SK-N-SH (cell line): ENCODE measurements at regions not wholly inside any gene's neighbourhood (a gene's known extent, or its start where the extent isn't known, plus 50 kb on each side); places are given as distances from the start of the nearest gene placed in this dataset.

Experiments
- CTCF ChIA-PET: fragments of 300-600, 350-600 bp; formaldehyde crosslinking; extraction: SDS; loops from one replicate; lab custom pipeline; 2021; lab: Yijun Ruan, JAX
- POLR2A ChIA-PET: fragments of 350-600 bp; sonication (Branson Sonifier 250); formaldehyde crosslinking; extraction: SDS; loops from one replicate; lab custom pipeline; 2020; ENCODE audit warnings: antibody characterized with exemption, inconsistent platforms; lab: Yijun Ruan, JAX
- DNase-seq: peaks from one replicate; pipeline ENCODE4 v3.0.0; 2012
- H2AFZ ChIP-seq: fragments of 200-600 bp; sonication (generic); 2 replicates; pipeline ENCODE4 v1.8.1; 2016; ENCODE audit warnings: antibody characterized with exemption, mild to moderate bottlenecking, low read depth
- H3F3A ChIP-seq: fragments of 200-600 bp; sonication (generic); replicated peaks from 2 replicates; pipeline ENCODE3; 2016; ENCODE audit warnings: antibody characterized with exemption, mild to moderate bottlenecking; ENCODE audit not compliant: insufficient read depth
- H3K27ac ChIP-seq, 2 experiments: fragments of 200-500 bp in 1 of 2; fragments of 200-600 bp in 1 of 2; sonication (Bioruptor generic) in 1 of 2; sonication (generic), shearing (Covaris generic) in 1 of 2; 2 replicates each; pipeline versions ENCODE4 v1.5.1 to v1.6.1; 2014 to 2016; ENCODE audit warnings: low read depth in 2 of 2, inconsistent platforms in 1 of 2, low read length in 1 of 2, mild to moderate bottlenecking in 1 of 2, mixed read lengths in 1 of 2
- H3K27me3 ChIP-seq: fragments of 200-600 bp; sonication (generic), shearing (Covaris generic); 2 replicates; pipeline ENCODE4 v1.6.1; 2016; ENCODE audit warnings: mixed run types; ENCODE audit not compliant: insufficient read depth
- H3K36me3 ChIP-seq, 2 experiments: fragments of 200-500 bp in 1 of 2; fragments of 200-600 bp in 1 of 2; sonication (Bioruptor generic) in 1 of 2; sonication (generic) in 1 of 2; replicated peaks in 1 of 2; 2 replicates each; pipeline versions ENCODE3 to v1.5.1; 2014 to 2016; ENCODE audit warnings: low read length in 1 of 2, mild to moderate bottlenecking in 1 of 2; ENCODE audit not compliant: insufficient read depth in 2 of 2, control insufficient read depth in 1 of 2
- H3K4me1 ChIP-seq, 2 experiments: fragments of 200-500 bp in 1 of 2; fragments of 200-600 bp in 1 of 2; sonication (Bioruptor generic) in 1 of 2; sonication (generic), shearing (Covaris generic) in 1 of 2; 2 replicates each; pipeline versions ENCODE4 v1.5.1 to v1.6.1; 2014 to 2016; ENCODE audit warnings: low read depth in 1 of 2, low read length in 1 of 2, mixed run types in 1 of 2; ENCODE audit not compliant: insufficient read depth in 2 of 2, control insufficient read depth in 1 of 2
- H3K4me2 ChIP-seq: fragments of 200-600 bp; sonication (generic), shearing (Covaris generic); 2 replicates; pipeline ENCODE4 v1.6.1; 2017; ENCODE audit warnings: mixed run types
- H3K4me3 ChIP-seq, 2 experiments: fragments of 200-500 bp in 1 of 2; fragments of 200-600 bp in 1 of 2; sonication (Bioruptor generic) in 1 of 2; sonication (generic), shearing (Covaris generic) in 1 of 2; 2 replicates each; pipeline versions ENCODE4 v1.5.1 to v1.8.1; 2014 to 2016; ENCODE audit warnings: low read depth in 2 of 2, inconsistent platforms in 1 of 2, low read length in 1 of 2, mild to moderate bottlenecking in 1 of 2, mixed read lengths in 1 of 2, moderate library complexity in 1 of 2
- H3K79me2 ChIP-seq: fragments of 200-600 bp; sonication (generic); 2 replicates; pipeline ENCODE4 v1.8.1; 2017; ENCODE audit warnings: mild to moderate bottlenecking; ENCODE audit not compliant: insufficient read depth
- H3K9ac ChIP-seq: fragments of 200-600 bp; sonication (generic); 2 replicates; pipeline ENCODE4 v1.6.1; 2017; ENCODE audit warnings: mixed run types
- H3K9me2 ChIP-seq: fragments of 200-600 bp; sonication (generic); 2 replicates; pipeline ENCODE4 v1.6.1; 2017; ENCODE audit warnings: mixed run types
- H3K9me3 ChIP-seq: fragments of 200-600 bp; sonication (generic); 2 replicates; pipeline ENCODE4 v1.6.1; 2017; ENCODE audit warnings: mixed run types, mild to moderate bottlenecking, moderate library complexity
- H4K20me1 ChIP-seq: fragments of 200-600 bp; sonication (generic); 2 replicates; pipeline ENCODE4 v1.6.1; 2017; ENCODE audit warnings: mild to moderate bottlenecking, mixed run types; ENCODE audit not compliant: insufficient read depth
- ELF1 ChIP-seq: IDR thresholded peaks from 2 replicates; pipeline ENCODE4 v1.4.0; 2012
- EP300 ChIP-seq, 2 experiments: IDR thresholded peaks; 2 replicates each; pipeline versions ENCODE4 v1.4.0 to v1.6.1; 2012; ENCODE audit warnings: borderline replicate concordance in 1 of 2, low read depth in 1 of 2, low read length in 1 of 2
- FOSL2 ChIP-seq: IDR thresholded peaks from 2 replicates; pipeline ENCODE4 v1.4.0; 2012; ENCODE audit warnings: low read depth, mild to moderate bottlenecking, moderate library complexity, borderline replicate concordance
- FOXJ3 ChIP-seq: sonication (generic); formaldehyde crosslinking; IDR thresholded peaks from 2 replicates; pipeline ENCODE4 v1.5.1; 2020; ENCODE audit warnings: mild to moderate bottlenecking, missing genetic modification reagents
- FOXM1 ChIP-seq: IDR thresholded peaks from 2 replicates; pipeline ENCODE4 v1.4.0; 2012; ENCODE audit warnings: low read depth, mild to moderate bottlenecking
- GATA2 ChIP-seq: sonication (generic); formaldehyde crosslinking; IDR thresholded peaks from 2 replicates; pipeline ENCODE4 v1.5.0; 2020; ENCODE audit warnings: mild to moderate bottlenecking, missing genetic modification reagents
- JUND ChIP-seq: IDR thresholded peaks from 2 replicates; pipeline ENCODE4 v1.4.0; 2012
- MEF2A ChIP-seq: IDR thresholded peaks from 2 replicates; pipeline ENCODE4 v1.4.0; 2012; ENCODE audit warnings: low read depth, borderline replicate concordance
- MXI1 ChIP-seq: IDR thresholded peaks from 2 replicates; pipeline ENCODE4 v1.6.1; 2012; ENCODE audit warnings: mild to moderate bottlenecking, low read depth, low read length, improper control_type of control experiment
- POLR2AphosphoS5 ChIP-seq: IDR thresholded peaks from 2 replicates; pipeline ENCODE4 v1.6.1; 2012; ENCODE audit warnings: low read depth, low read length
- RAD21 ChIP-seq: IDR thresholded peaks from 2 replicates; pipeline ENCODE4 v1.6.1; 2012; ENCODE audit warnings: mild to moderate bottlenecking, low read length
- SMC3 ChIP-seq: IDR thresholded peaks from 2 replicates; pipeline ENCODE4 v1.6.1; 2012; ENCODE audit warnings: low read depth, low read length, improper control_type of control experiment
- TEAD4 ChIP-seq: IDR thresholded peaks from 2 replicates; pipeline ENCODE4 v1.4.0; 2012; ENCODE audit warnings: mild to moderate bottlenecking, borderline replicate concordance; ENCODE audit not compliant: insufficient read depth
- YY1 ChIP-seq: IDR thresholded peaks from 2 replicates; pipeline ENCODE4 v1.4.0; 2012; ENCODE audit warnings: low read depth, mild to moderate bottlenecking
- WGBS: methylation state at CpG from one replicate; pipeline ENCODE4 v1.1.6; 2017; ENCODE audit warnings: low lambda C conversion rate; 5-methylcytosine and 5-hydroxymethylcytosine counted together
- TF ChIP-seq, protein P1 (sequence below): IDR thresholded peaks from 2 replicates; pipeline ENCODE4 v1.4.0; 2012; ENCODE audit warnings: low read depth, borderline replicate concordance
- TF ChIP-seq, protein P2 (sequence below): IDR thresholded peaks from 2 replicates; pipeline ENCODE4 v1.4.0; 2012; ENCODE audit warnings: low read depth, borderline replicate concordance
- TF ChIP-seq, protein P3 (sequence below): fragments of 150-350 bp; IDR thresholded peaks from 2 replicates; pipeline ENCODE4 v1.6.1; 2016; ENCODE audit warnings: mild to moderate bottlenecking, low read depth, low read length

- H4K20me1 ChIP-seq = no peaks in the 10 kb centered on the region
- CTCF ChIA-PET = no interaction called here
- H3K27me3 ChIP-seq = no peaks in the 10 kb centered on the region
- no peak overlapping the region for H3K9ac ChIP-seq
- H3K4me1 ChIP-seq = no peaks in the 10 kb centered on the region
- H3K36me3 ChIP-seq = no peaks in the 10 kb centered on the region
- no peak overlapping the region for H3K4me3 ChIP-seq
- no peak for DNase-seq
- POLR2A ChIA-PET = no interaction called here
- H3K9me2 ChIP-seq = no peaks in the 10 kb centered on the region
- H3K79me2 ChIP-seq = no peaks in the 10 kb centered on the region
- H3F3A ChIP-seq = no peaks in the 10 kb centered on the region
- H3K9me3 ChIP-seq = no peaks in the 10 kb centered on the region
- TF ChIP-seq, protein P1, sequence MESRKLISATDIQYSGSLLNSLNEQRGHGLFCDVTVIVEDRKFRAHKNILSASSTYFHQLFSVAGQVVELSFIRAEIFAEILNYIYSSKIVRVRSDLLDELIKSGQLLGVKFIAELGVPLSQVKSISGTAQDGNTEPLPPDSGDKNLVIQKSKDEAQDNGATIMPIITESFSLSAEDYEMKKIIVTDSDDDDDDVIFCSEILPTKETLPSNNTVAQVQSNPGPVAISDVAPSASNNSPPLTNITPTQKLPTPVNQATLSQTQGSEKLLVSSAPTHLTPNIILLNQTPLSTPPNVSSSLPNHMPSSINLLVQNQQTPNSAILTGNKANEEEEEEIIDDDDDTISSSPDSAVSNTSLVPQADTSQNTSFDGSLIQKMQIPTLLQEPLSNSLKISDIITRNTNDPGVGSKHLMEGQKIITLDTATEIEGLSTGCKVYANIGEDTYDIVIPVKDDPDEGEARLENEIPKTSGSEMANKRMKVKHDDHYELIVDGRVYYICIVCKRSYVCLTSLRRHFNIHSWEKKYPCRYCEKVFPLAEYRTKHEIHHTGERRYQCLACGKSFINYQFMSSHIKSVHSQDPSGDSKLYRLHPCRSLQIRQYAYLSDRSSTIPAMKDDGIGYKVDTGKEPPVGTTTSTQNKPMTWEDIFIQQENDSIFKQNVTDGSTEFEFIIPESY = no peak
- TF ChIP-seq MXI1 = no peak
- no peak for TF ChIP-seq ELF1
- no peak for TF ChIP-seq JUND
- no peak for TF ChIP-seq GATA2
- no peak for TF ChIP-seq FOXM1
- TF ChIP-seq, protein P2, sequence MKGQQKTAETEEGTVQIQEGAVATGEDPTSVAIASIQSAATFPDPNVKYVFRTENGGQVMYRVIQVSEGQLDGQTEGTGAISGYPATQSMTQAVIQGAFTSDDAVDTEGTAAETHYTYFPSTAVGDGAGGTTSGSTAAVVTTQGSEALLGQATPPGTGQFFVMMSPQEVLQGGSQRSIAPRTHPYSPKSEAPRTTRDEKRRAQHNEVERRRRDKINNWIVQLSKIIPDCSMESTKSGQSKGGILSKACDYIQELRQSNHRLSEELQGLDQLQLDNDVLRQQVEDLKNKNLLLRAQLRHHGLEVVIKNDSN = no peak
- no peak for TF ChIP-seq RAD21
- TF ChIP-seq MEF2A = no peak
- no peak for TF ChIP-seq FOXJ3 (CRISPR knock-in tag)
- no peak for TF ChIP-seq YY1
- TF ChIP-seq EP300 (IDR thresholded peaks at IDR 0.05; ENCODE audit: borderline replicate concordance in 1 of 2, low read depth in 1 of 2, low read length in 1 of 2) = no peak
- no peak for TF ChIP-seq FOSL2
- TF ChIP-seq POLR2AphosphoS5 = no peak
- no peak for TF ChIP-seq TEAD4
- no peak for TF ChIP-seq SMC3
- TF ChIP-seq, protein P3, sequence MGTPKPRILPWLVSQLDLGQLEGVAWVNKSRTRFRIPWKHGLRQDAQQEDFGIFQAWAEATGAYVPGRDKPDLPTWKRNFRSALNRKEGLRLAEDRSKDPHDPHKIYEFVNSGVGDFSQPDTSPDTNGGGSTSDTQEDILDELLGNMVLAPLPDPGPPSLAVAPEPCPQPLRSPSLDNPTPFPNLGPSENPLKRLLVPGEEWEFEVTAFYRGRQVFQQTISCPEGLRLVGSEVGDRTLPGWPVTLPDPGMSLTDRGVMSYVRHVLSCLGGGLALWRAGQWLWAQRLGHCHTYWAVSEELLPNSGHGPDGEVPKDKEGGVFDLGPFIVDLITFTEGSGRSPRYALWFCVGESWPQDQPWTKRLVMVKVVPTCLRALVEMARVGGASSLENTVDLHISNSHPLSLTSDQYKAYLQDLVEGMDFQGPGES = no peak
- H3K4me2 ChIP-seq = no peak overlapping the region
- H3K27ac ChIP-seq = no peak overlapping the region
- 17% methylated on average over 12 of the region's 12 CpGs for WGBS
- H2AFZ ChIP-seq = no peak overlapping the region
Observed at GRCh38 chr10:123538401-123539320, 127.5 kb upstream of the GPR26 start.
